Endometrial microvascular endothelial cells (primary cell): ENCODE measurements at regions not wholly inside any gene's neighbourhood (a gene's known extent, or its start where the extent isn't known, plus 50 kb on each side); places are given as distances from the start of the nearest gene placed in this dataset.

Experiments
- in situ Hi-C: cut with HindIII; loops from 2 replicates; pipeline ENCODE4 v1.10.0; 2017; ENCODE audit warnings: low sequenced_read_pairs, low pct_unique_long_range_greater_than_20kb; ENCODE audit errors: inconsistent ontology term

GRCh38 chr7:16326106-16326505 lies 95.2 kb downstream of the CRPPA start:
- in situ Hi-C loops = no loop called here

DNA sequence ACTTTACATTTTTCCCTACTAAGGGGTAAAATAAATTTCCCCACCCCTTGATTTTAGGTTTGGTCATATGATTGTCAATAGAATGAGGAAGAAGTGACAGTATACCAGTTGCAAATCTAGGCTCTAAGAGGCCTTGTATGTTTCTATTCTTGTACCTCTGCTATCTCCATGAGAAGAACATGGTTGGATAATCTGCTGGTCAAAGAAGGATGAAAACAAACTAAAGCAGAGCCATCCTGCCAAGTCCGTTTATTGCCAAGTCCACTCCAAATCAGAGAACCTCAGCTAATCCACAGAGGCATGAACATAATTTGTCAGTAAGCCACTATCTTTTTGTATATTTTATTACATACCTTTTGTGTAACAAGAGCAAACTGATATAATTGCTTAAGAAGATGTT lies 98.0 kb downstream of the CRPPA start:
- in situ Hi-C loops = no loop called here

DNA sequence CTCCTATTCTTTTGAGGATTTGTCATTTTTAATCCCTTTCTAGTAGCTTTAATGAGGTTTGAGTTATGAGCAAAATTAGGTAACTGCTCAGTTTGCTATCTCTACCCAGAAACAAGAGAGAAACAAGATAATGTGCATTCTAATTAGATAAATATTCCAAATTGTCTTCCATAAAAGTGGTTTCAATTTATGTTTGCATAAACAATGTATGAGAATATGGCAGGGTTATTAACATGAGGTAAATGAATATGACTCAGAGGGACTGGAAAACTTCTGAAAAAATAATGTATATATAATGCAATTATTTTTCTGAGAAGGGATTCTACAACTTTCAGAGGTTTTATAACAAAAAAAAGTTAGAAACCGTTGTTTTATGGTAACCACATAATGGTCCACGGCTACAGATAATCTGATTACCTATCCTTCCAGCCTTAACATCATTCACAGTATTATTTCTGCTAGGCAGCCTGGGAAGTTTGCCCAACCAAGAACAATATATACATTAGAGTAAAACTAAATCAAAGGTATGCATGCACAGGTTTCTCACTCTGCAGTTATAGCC lies 101.2 kb downstream of the CRPPA start:
- in situ Hi-C loops = no loop called here

GRCh38 chr7:16318989-16319915 lies 102.1 kb downstream of the CRPPA start:
- in situ Hi-C loops = no loop called here

- in situ Hi-C loops = no loop called here
Observed at GRCh38 chr7:16318463-16318862, 102.9 kb downstream of the CRPPA start.

DNA sequence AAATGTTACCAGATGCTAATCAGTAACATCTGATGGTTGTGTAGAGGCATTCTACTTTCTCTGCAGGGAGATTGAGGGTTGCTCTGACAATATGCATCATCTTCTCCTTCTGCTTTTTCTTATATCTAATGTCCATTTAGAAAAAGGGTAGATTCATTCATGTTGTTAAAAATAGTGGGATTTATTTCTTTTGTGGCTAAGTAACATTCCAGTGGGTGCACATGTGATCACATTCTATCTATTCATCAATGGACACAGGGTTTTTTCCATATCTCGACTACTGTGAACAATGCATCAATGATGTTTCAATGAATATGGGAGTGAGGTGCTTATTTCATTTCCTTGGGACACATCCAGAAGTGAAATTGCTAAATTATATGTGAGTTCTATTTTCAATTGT lies 103.9 kb downstream of the CRPPA start:
- in situ Hi-C loops = no loop called here

- in situ Hi-C loops = no loop called here
Observed at GRCh38 chr7:16315280-16315679, 106.1 kb downstream of the CRPPA start.

DNA sequence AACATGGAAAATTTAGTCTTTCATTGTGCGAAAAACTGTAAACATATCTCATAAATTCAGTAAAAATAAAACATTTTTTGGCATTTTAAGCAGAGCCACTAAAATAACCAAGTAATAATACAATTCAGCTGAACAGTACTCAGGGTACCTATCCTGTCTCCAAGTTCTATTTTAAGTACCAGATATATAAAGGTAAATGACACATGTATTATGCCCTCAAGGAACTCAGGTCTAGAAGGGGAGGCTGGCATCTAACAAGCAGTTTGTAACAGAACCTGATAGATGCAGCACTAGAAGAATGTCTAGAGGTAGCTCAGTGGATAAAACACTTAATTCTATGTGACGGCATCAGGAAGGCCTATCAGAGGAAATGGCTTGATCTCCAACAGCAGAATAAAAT lies 112.2 kb downstream of the CRPPA start:
- in situ Hi-C loops = no loop called here

GRCh38 chr7:16301291-16301690 lies 120.0 kb downstream of the CRPPA start:
- in situ Hi-C loops = no loop called here

- in situ Hi-C loops = no loop called here
Observed at GRCh38 chr7:16300361-16300895, 120.9 kb downstream of the CRPPA start.

- in situ Hi-C loops = no loop called here
Observed at GRCh38 chr7:16299853-16300252, 121.5 kb downstream of the CRPPA start.

DNA sequence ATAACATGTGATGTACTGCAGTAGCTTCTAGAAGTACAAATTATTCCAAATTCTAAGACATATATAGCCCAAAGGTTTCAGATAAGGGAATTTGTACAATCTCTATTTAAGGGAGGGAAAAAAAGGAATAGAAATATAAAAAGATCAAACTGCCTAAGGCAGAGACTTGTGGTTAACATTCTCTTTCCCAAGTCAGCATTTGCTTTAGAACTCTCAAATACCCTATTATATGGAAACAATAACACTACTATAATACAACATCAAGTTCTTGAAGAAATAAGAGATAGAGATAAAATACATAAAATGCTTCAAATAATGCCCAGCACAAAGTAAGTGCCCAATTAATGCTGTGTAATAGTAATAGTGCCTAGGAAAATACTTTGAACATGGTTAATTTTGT lies 123.1 kb downstream of the CRPPA start:
- in situ Hi-C loops = no loop called here

- in situ Hi-C loops = no loop called here
Observed at GRCh38 chr7:16295558-16295957, 125.8 kb downstream of the CRPPA start.

- in situ Hi-C loops = no loop called here
Observed at GRCh38 chr7:16293669-16294425, 127.5 kb downstream of the CRPPA start.

DNA sequence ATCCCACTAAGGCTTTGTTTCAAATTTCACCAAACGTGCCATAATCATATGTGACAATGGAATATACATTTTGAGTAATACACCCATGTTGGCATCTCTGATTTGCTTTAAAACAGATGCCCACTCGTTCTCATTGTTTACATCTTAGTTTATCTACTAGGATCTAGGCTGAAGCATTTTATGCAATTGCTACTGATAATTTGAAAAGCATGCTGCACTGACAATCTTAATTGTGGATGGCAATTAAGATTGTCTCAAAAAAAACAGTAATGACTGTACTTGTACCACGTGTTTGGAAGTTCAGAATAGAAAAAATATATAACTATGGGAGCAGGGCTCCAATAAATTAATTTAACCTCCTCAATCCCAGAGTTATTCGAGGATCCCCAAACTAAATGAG lies 136.8 kb downstream of the CRPPA start:
- in situ Hi-C loops = no loop called here

DNA sequence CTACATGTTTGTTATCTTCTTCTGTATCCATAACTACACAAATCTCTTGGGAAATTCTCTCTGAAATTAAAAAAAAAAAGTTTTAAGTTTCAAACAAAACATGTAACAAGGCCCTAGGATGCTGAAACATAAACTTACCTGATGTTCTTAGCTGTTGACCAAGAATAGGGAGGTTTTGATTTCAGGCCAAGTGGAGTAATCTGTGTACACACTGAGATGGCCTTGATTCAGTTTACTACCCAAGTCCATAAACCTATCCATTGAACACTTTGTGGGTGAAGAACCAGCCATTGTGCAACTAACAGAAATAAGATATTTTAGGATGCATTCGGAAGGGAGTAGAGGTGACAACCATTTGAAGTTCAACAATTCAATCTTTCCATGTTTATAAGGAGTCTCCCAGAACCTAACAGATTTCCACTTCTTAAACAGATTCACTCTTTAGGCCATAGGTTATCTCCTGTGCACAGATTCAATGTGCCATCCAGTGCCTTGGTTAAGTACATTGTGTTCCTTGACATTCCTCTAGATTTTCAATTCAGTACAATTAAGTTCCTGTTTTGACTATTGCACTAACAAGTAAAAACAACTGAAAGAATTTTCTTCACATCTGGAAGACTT lies 143.1 kb downstream of the CRPPA start:
- in situ Hi-C loops = no loop called here

GRCh38 chr7:16271990-16272665 lies 149.2 kb downstream of the CRPPA start:
- in situ Hi-C loops = no loop called here

DNA sequence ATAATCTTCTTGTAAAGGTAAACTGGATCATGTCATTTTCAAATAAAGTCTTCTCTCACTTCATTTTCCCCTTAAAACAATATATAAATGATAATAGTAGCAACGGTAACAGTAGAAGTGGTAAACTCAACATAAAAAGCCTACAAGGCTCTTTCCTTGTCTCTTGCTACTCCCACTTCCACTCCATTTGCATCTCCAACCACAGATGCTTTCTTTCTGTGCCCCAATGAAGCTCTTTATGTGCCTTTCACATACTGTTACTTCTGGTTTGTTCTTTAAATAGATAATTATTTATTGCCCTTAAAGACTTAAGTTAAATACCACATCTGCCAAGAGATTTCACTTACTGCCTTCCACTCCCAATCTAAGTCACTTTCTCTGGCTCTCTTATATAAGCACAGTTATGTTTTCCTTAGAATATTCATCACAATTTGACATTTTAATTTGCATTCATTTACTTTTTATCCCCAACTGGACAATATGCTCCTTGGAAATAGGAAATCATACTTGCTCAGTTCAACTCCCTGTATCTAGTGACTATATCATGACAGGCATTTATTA lies 149.9 kb downstream of the CRPPA start:
- in situ Hi-C loops = no loop called here
